ENCODE measurements at regions not wholly inside any gene's neighbourhood (a gene's known extent, or its start where the extent isn't known, plus 50 kb on each side); places are given as distances from the start of the nearest gene placed in this dataset.

- TF ChIP-seq HDAC2 (IDR thresholded peaks at IDR 0.05), result no peak
- TF ChIP-seq REST (IDR thresholded peaks at IDR 0.05), result no peak
- TF ChIP-seq CEBPB (IDR thresholded peaks at IDR 0.05), result peak; percentile 87 to 94
- peak; percentile 55 to 62; a peak in 1 of 5 replicates for TF ChIP-seq JUN (IDR thresholded peaks at IDR 0.05)
- TF ChIP-seq HMGXB4 (CRISPR knock-in tag; IDR thresholded peaks at IDR 0.05; ENCODE audit: borderline replicate concordance), result no peak
- TF ChIP-seq JUNB (IDR thresholded peaks at IDR 0.05), result peak; percentile 65
Observed at GRCh38 chr16:76910931-76911330, 280.1 kb upstream of the MON1B start (continued).

GRCh38 chr16:76913046-76913445 is 277.9 kb upstream of the MON1B start:
- no peak overlapping the region for H3K4me3 ChIP-seq
- no peak; a peak in 1 of 6 replicates for ATAC-seq
- peak; percentile 51 for FAIRE-seq
- peaks cover 36% of the 10 kb centered on the region for H3K4me1 ChIP-seq
- ChIA-PET POLR2A (no interaction called here), CTCF (no interaction called here)
- peak overlapping the region; percentile 14; the same call in 2 of the 3 replicates for H3K4me2 ChIP-seq
- H3K27ac ChIP-seq, result peak overlapping the region in 1 of 2 experiments; percentile 74; a peak in 4 of 6 replicates
- WGBS (ENCODE audit: missing lambda C conversion rate), result 35% methylated on average over 1 of the region's 1 CpG
- H3K9me3 ChIP-seq, result no peaks in the 10 kb centered on the region
- TF ChIP-seq RNF2 (IDR thresholded peaks at IDR 0.05; ENCODE audit: borderline replicate concordance, low read depth) (no peak), CHD2 (IDR thresholded peaks at IDR 0.05; ENCODE audit: low read length, partially characterized antibody) (no peak), POLR2A (IDR thresholded peaks at IDR 0.05; ENCODE audit: low read length) (no peak), GATA3 (IDR thresholded peaks at IDR 0.05; ENCODE audit: borderline replicate concordance) (no peak), FOSL2 (IDR thresholded peaks at IDR 0.05) (no peak), FOSL2 (CRISPR knock-in tag; IDR thresholded peaks at IDR 0.05) (no peak), HOXB13 (CRISPR knock-in tag; IDR thresholded peaks at IDR 0.05; ENCODE audit: low read depth) (no peak), JUNB (IDR thresholded peaks at IDR 0.05) (peak; percentile 31; the same call in 1 of the 2 replicates), EHF (CRISPR knock-in tag; IDR thresholded peaks at IDR 0.05) (no peak)
- peak in 1 of 2 experiments; percentile 6 for DNase-seq (ENCODE audit: low read depth in 1 of 2, low spot score in 1 of 2)

GRCh38 chr16:76926042-76926441 is 264.9 kb upstream of the MON1B start:
- no peak for DNase-seq (ENCODE audit: low read depth in 1 of 2, low spot score in 1 of 2)
- POLR2A ChIA-PET, result no interaction called here
- no peak overlapping the region for H3K27ac ChIP-seq
- FAIRE-seq, result no peak
- 0 out of 3 replicates have a peak overlapping the region, but pooled peaks have one; percentile 4 for H3K4me2 ChIP-seq
- H3K9me3 ChIP-seq, result no peaks in the 10 kb centered on the region
- no peaks in the 10 kb centered on the region for H3K4me1 ChIP-seq
- TF ChIP-seq ZSCAN20 (CRISPR knock-in tag; IDR thresholded peaks at IDR 0.05) (no peak), HOXB5 (CRISPR knock-in tag; IDR thresholded peaks at IDR 0.05) (no peak), KDM1A (IDR thresholded peaks at IDR 0.05; ENCODE audit: low read depth) (no peak), RARB (CRISPR knock-in tag; IDR thresholded peaks at IDR 0.05) (no peak), EHF (CRISPR knock-in tag; IDR thresholded peaks at IDR 0.05) (no peak), SREBF2 (IDR thresholded peaks at IDR 0.05) (no peak), REST (IDR thresholded peaks at IDR 0.05) (no peak), MYC (IDR thresholded peaks at IDR 0.05; ENCODE audit: borderline replicate concordance, low read length) (no peak)
- CTCF ChIA-PET, result no interaction called here
- no peak overlapping the region for H3K4me3 ChIP-seq
- 53% methylated on average over 2 of the region's 2 CpGs for WGBS (ENCODE audit: missing lambda C conversion rate)
- no peak for ATAC-seq

Measured in A549 (cell line).